ENCODE measurements at regions not wholly inside any gene's neighbourhood (a gene's known extent, or its start where the extent isn't known, plus 50 kb on each side); places are given as distances from the start of the nearest gene placed in this dataset.
"Not testable (repeated sequence)": the region's sequence is repeated elsewhere in the genome, so short reads cannot be mapped to it uniquely, and the experiment has no call there.

GRCh38 chr10:33655921-33656320, 321.5 kb upstream of the NRP1 start:
- DNase-seq (ENCODE audit: low read depth, low spot score), result no peak
- in situ Hi-C loops (cut with HindIII; ENCODE audit: low pct_unique_long_range_greater_than_20kb, low sequenced_read_pairs), result no loop called here

GRCh38 chr10:33655165-33655815, 320.8 kb upstream of the NRP1 start:
- DNase-seq (ENCODE audit: low read depth, low spot score), result peak; percentile 6
- in situ Hi-C loops (cut with HindIII; ENCODE audit: low pct_unique_long_range_greater_than_20kb, low sequenced_read_pairs), result no loop called here

GRCh38 chr10:33653584-33654367, 319.3 kb upstream of the NRP1 start:
- in situ Hi-C loops (cut with HindIII; ENCODE audit: low pct_unique_long_range_greater_than_20kb, low sequenced_read_pairs), result no loop called here
- DNase-seq (ENCODE audit: low read depth, low spot score), result no peak

GRCh38 chr10:33652870-33653269, 318.4 kb upstream of the NRP1 start:
- in situ Hi-C loops (cut with HindIII; ENCODE audit: low pct_unique_long_range_greater_than_20kb, low sequenced_read_pairs), result no loop called here
- DNase-seq (ENCODE audit: low read depth, low spot score), result no peak

- in situ Hi-C loops (cut with HindIII; ENCODE audit: low pct_unique_long_range_greater_than_20kb, low sequenced_read_pairs); DNase-seq (ENCODE audit: low read depth, low spot score): not testable (repeated sequence)
These were observed 315.7 kb upstream of the NRP1 start for GRCh38 chr10:33650131-33650530.

- DNase-seq (ENCODE audit: low read depth, low spot score), result no peak
- in situ Hi-C loops (cut with HindIII; ENCODE audit: low pct_unique_long_range_greater_than_20kb, low sequenced_read_pairs), result no loop called here
These were observed 308.6 kb upstream of the NRP1 start for GRCh38 chr10:33643042-33643441.

GRCh38 chr10:33638891-33639290, 304.4 kb upstream of the NRP1 start:
- no peak for DNase-seq (ENCODE audit: low read depth, low spot score)
- in situ Hi-C loops (cut with HindIII; ENCODE audit: low pct_unique_long_range_greater_than_20kb, low sequenced_read_pairs), result no loop called here

- in situ Hi-C loops (cut with HindIII; ENCODE audit: low pct_unique_long_range_greater_than_20kb, low sequenced_read_pairs), result no loop called here
These were observed 303.9 kb upstream of the NRP1 start for GRCh38 chr10:33638374-33638773.

GRCh38 chr10:33635967-33636515, 301.6 kb upstream of the NRP1 start:
- in situ Hi-C loops (cut with HindIII; ENCODE audit: low pct_unique_long_range_greater_than_20kb, low sequenced_read_pairs), result no loop called here
- no peak for DNase-seq (ENCODE audit: low read depth, low spot score)

More at GRCh38 chr10:33638374-33638773, 303.9 kb upstream of the NRP1 start:
- no peak for DNase-seq (ENCODE audit: low read depth, low spot score)

- in situ Hi-C loops (cut with HindIII; ENCODE audit: low pct_unique_long_range_greater_than_20kb, low sequenced_read_pairs), result no loop called here
- DNase-seq (ENCODE audit: low read depth, low spot score), result no peak
These were observed 298.0 kb upstream of the NRP1 start for GRCh38 chr10:33632432-33632831.

- in situ Hi-C loops (cut with HindIII; ENCODE audit: low pct_unique_long_range_greater_than_20kb, low sequenced_read_pairs), result no loop called here
- DNase-seq (ENCODE audit: low read depth, low spot score), result no peak
These were observed 297.5 kb upstream of the NRP1 start for GRCh38 chr10:33631991-33632390.

- in situ Hi-C loops (cut with HindIII; ENCODE audit: low pct_unique_long_range_greater_than_20kb, low sequenced_read_pairs), result no loop called here
- peak; percentile 51 for DNase-seq (ENCODE audit: low read depth, low spot score)
These were observed 296.3 kb upstream of the NRP1 start for GRCh38 chr10:33630761-33631160.

GRCh38 chr10:33627611-33628010, 293.1 kb upstream of the NRP1 start:
- in situ Hi-C loops (cut with HindIII; ENCODE audit: low pct_unique_long_range_greater_than_20kb, low sequenced_read_pairs), result no loop called here
- no peak for DNase-seq (ENCODE audit: low read depth, low spot score)

- in situ Hi-C loops (cut with HindIII; ENCODE audit: low pct_unique_long_range_greater_than_20kb, low sequenced_read_pairs), result no loop called here
- no peak for DNase-seq (ENCODE audit: low read depth, low spot score)
These were observed 292.5 kb upstream of the NRP1 start for GRCh38 chr10:33626798-33627466.

GRCh38 chr10:33623669-33624068, 289.2 kb upstream of the NRP1 start:
- in situ Hi-C loops (cut with HindIII; ENCODE audit: low pct_unique_long_range_greater_than_20kb, low sequenced_read_pairs), result no loop called here
- no peak for DNase-seq (ENCODE audit: low read depth, low spot score)

- in situ Hi-C loops (cut with HindIII; ENCODE audit: low pct_unique_long_range_greater_than_20kb, low sequenced_read_pairs), result no loop called here
- DNase-seq (ENCODE audit: low read depth, low spot score), result no peak
These were observed 286.6 kb upstream of the NRP1 start for GRCh38 chr10:33621101-33621500.

- no peak for DNase-seq (ENCODE audit: low read depth, low spot score)
- in situ Hi-C loops (cut with HindIII; ENCODE audit: low pct_unique_long_range_greater_than_20kb, low sequenced_read_pairs), result no loop called here
These were observed 283.7 kb upstream of the NRP1 start for GRCh38 chr10:33618196-33618595.

- in situ Hi-C loops (cut with HindIII; ENCODE audit: low pct_unique_long_range_greater_than_20kb, low sequenced_read_pairs), result no loop called here
- no peak for DNase-seq (ENCODE audit: low read depth, low spot score)
These were observed 283.1 kb upstream of the NRP1 start for GRCh38 chr10:33617381-33618080.
